Progenitor cell of endocrine pancreas (in vitro differentiated cells): ENCODE measurements at regions not wholly inside any gene's neighbourhood (a gene's known extent, or its start where the extent isn't known, plus 50 kb on each side); places are given as distances from the start of the nearest gene placed in this dataset.

Experiments used
- DNase-seq: peaks from one replicate; pipeline ENCODE4 v3.0.0; 2021; ENCODE audit warnings: low spot score; ENCODE audit not compliant: unreplicated experiment
- H3K27ac Mint-ChIP-seq: 2 replicates; pipeline ENCODE4 v1.8.0; 2021; ENCODE audit warnings: mild to moderate bottlenecking, moderate library complexity, mixed read lengths
- H3K27me3 Mint-ChIP-seq: 2 replicates; pipeline ENCODE4 v1.8.0; 2021; ENCODE audit warnings: mixed read lengths
- H3K36me3 Mint-ChIP-seq: 2 replicates; pipeline ENCODE4 v1.8.0; 2022; ENCODE audit warnings: mixed read lengths; ENCODE audit not compliant: insufficient read depth
- H3K4me1 Mint-ChIP-seq: 2 replicates; pipeline ENCODE4 v1.8.0; 2021; ENCODE audit warnings: low read depth, mixed read lengths
- H3K4me3 Mint-ChIP-seq: 2 replicates; pipeline ENCODE4 v1.8.0; 2021; ENCODE audit warnings: low read depth, mild to moderate bottlenecking, moderate library complexity, mixed read lengths
- H3K9me3 Mint-ChIP-seq: 2 replicates; pipeline ENCODE4 v1.8.0; 2021; ENCODE audit warnings: low read depth, mixed read lengths
- CTCF ChIP-seq: fragments of 200-600 bp; sonication (generic); IDR thresholded peaks from one replicate; pipeline ENCODE4 v1.5.0; 2021; ENCODE audit warnings: antibody characterized with exemption, mild to moderate bottlenecking; ENCODE audit not compliant: unreplicated experiment

- no peak overlapping the region for H3K4me3 Mint-ChIP-seq
- no peaks in the 10 kb centered on the region for H3K27me3 Mint-ChIP-seq
Measured at GRCh38 chr6:19682859-19683258, 154.3 kb upstream of the ID4 start.

GRCh38 chr6:19690325-19691075 lies 146.7 kb upstream of the ID4 start:
- no peak for TF ChIP-seq CTCF
- H3K4me1 Mint-ChIP-seq: peaks cover 3% of the 10 kb centered on the region
- peaks cover 46% of the 10 kb centered on the region for H3K27me3 Mint-ChIP-seq
- peak overlapping the region; percentile 72 for H3K4me3 Mint-ChIP-seq
- no peak overlapping the region for H3K27ac Mint-ChIP-seq
- no peaks in the 10 kb centered on the region for H3K36me3 Mint-ChIP-seq
- peaks cover 2% of the 10 kb centered on the region for H3K9me3 Mint-ChIP-seq
- DNase-seq: no peak

More at GRCh38 chr6:19682859-19683258, 154.3 kb upstream of the ID4 start:
- Mint-ChIP-seq H3K9me3 (peaks cover 4% of the 10 kb centered on the region), H3K4me1 (no peaks in the 10 kb centered on the region), H3K36me3 (no peaks in the 10 kb centered on the region), H3K27ac (no peak overlapping the region)
- no peak for DNase-seq
- TF ChIP-seq CTCF: no peak

- DNase-seq: peak; percentile 26
- Mint-ChIP-seq H3K4me3 (peak overlapping the region; percentile 72), H3K9me3 (peaks cover 2% of the 10 kb centered on the region), H3K4me1 (peaks cover 3% of the 10 kb centered on the region), H3K27me3 (peaks cover 46% of the 10 kb centered on the region), H3K27ac (peak overlapping the region; percentile 89), H3K36me3 (no peaks in the 10 kb centered on the region)
- no peak for TF ChIP-seq CTCF
Measured at GRCh38 chr6:19691465-19692167, 145.6 kb upstream of the ID4 start.

GRCh38 chr6:19692506-19693298 lies 144.5 kb upstream of the ID4 start:
- no peak overlapping the region for H3K27ac Mint-ChIP-seq
- H3K4me1 Mint-ChIP-seq: peaks cover 3% of the 10 kb centered on the region
- no peak for TF ChIP-seq CTCF
- no peaks in the 10 kb centered on the region for H3K36me3 Mint-ChIP-seq
- peaks cover 46% of the 10 kb centered on the region for H3K27me3 Mint-ChIP-seq
- peaks cover 2% of the 10 kb centered on the region for H3K9me3 Mint-ChIP-seq
- no peak for DNase-seq
- no peak overlapping the region for H3K4me3 Mint-ChIP-seq

- no peak overlapping the region for H3K27ac Mint-ChIP-seq
- no peak overlapping the region for H3K4me3 Mint-ChIP-seq
- H3K36me3 Mint-ChIP-seq: no peaks in the 10 kb centered on the region
- peaks cover 42% of the 10 kb centered on the region for H3K27me3 Mint-ChIP-seq
- peaks cover 3% of the 10 kb centered on the region for H3K4me1 Mint-ChIP-seq
- no peak for DNase-seq
- H3K9me3 Mint-ChIP-seq: no peaks in the 10 kb centered on the region
- TF ChIP-seq CTCF: no peak
Measured at GRCh38 chr6:19694697-19695096, 142.5 kb upstream of the ID4 start.
